NB4 (cell line): ENCODE measurements at regions not wholly inside any gene's neighbourhood (a gene's known extent, or its start where the extent isn't known, plus 50 kb on each side); places are given as distances from the start of the nearest gene placed in this dataset.

Experiments
- CTCF ChIP-seq: IDR thresholded peaks from one replicate; pipeline ENCODE4 v1.5.1; 2012; ENCODE audit warnings: low read depth, low read length
- MAX ChIP-seq: IDR thresholded peaks from 2 replicates; pipeline ENCODE4 v1.6.1; 2011; ENCODE audit warnings: low read depth, low read length

DNA sequence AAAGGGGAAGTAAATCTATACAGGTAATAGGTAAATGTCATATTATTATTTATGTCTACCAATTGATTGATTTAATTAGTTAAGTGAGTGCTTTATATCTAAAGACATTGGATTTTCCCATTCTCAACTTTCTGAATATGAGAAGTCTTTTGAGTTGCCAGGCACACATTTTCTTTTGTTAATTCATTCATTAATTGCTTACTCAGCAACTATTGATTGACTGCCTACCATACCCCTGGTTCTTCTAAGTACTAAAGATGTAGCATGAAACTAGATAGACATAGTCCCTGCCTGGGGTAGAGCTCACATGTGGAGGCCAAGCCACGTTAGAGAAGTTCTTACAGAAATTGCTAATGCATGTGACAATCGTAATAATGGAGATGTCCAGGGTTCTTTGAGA, 253.1 kb upstream of the LYZL1 start:
- no peak for TF ChIP-seq CTCF
- no peak for TF ChIP-seq MAX
